Upper lobe of right lung (tissue), 1 donor: ENCODE measurements at regions not wholly inside any gene's neighbourhood (a gene's known extent, or its start where the extent isn't known, plus 50 kb on each side); places are given as distances from the start of the nearest gene placed in this dataset.

Source experiments
- ATAC-seq: fragments of 200-7000 bp; cut with Tn5 transposase; one replicate; pipeline ENCODE4 v1.9.1; 2020; ENCODE audit warnings: mild to moderate bottlenecking, moderate library complexity
- DNase-seq: peaks from one replicate; pipeline ENCODE4 v3.0.0-alpha.2; 2020
- H3K27ac ChIP-seq: fragments of 200-600 bp; one replicate; pipeline ENCODE4 v1.8.0; 2022
- H3K27me3 ChIP-seq: fragments of 200-600 bp; one replicate; pipeline ENCODE4 v1.8.0; 2022; ENCODE audit warnings: mild to moderate bottlenecking
- H3K36me3 ChIP-seq: fragments of 200-600 bp; one replicate; pipeline ENCODE4 v1.8.0; 2022
- H3K4me1 ChIP-seq: fragments of 200-600 bp; one replicate; pipeline ENCODE4 v1.8.0; 2022
- H3K4me3 ChIP-seq: fragments of 200-600 bp; one replicate; pipeline ENCODE4 v1.8.0; 2022; ENCODE audit warnings: mild to moderate bottlenecking
- H3K9me3 ChIP-seq: fragments of 200-600 bp; one replicate; pipeline ENCODE4 v1.8.0; 2022
- intact Hi-C: fragments of 100-400 bp; cut with DNase I; formaldehyde crosslinking; loops from one replicate; pipeline ENCODE4 v1.11.0; 2022
- TF ChIP-seq, protein P1 (sequence below): fragments of 200-600 bp; IDR thresholded peaks from one replicate; pipeline ENCODE4 v1.8.0; 2022; ENCODE audit warnings: antibody characterized with exemption
- donor health status: DM: no; HTN: yes; CAD: no; lungs with severe emphysema.

DNA sequence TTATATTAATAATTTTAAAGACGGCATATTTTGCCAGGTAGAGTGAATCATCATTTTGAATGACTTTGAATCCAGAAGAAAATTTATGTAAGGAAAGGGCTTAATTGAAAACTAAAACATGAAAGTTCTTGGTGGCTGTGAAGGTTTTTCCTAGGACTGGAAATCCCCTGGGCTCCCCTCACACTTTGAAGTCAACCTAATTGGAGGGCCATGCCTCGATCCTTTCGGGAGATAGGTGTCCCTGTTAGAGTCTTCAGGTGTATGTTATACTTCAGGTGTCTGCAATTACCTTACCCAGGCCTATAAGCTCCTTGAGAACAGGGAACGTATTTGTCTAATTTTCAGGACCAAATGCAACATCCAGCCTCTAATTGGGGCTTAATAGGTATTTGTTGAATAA, 73.0 kb downstream of the ARL4C start:
- Histone ChIP-seq H3K27ac (no peak overlapping the region), H3K36me3 (no peaks in the 10 kb centered on the region), H3K9me3 (no peaks in the 10 kb centered on the region), H3K27me3 (no peaks in the 10 kb centered on the region), H3K4me1 (peaks cover 23% of the 10 kb centered on the region), H3K4me3 (no peak overlapping the region)
- ATAC-seq (no peak), DNase-seq (no peak)
- TF ChIP-seq, protein P1, sequence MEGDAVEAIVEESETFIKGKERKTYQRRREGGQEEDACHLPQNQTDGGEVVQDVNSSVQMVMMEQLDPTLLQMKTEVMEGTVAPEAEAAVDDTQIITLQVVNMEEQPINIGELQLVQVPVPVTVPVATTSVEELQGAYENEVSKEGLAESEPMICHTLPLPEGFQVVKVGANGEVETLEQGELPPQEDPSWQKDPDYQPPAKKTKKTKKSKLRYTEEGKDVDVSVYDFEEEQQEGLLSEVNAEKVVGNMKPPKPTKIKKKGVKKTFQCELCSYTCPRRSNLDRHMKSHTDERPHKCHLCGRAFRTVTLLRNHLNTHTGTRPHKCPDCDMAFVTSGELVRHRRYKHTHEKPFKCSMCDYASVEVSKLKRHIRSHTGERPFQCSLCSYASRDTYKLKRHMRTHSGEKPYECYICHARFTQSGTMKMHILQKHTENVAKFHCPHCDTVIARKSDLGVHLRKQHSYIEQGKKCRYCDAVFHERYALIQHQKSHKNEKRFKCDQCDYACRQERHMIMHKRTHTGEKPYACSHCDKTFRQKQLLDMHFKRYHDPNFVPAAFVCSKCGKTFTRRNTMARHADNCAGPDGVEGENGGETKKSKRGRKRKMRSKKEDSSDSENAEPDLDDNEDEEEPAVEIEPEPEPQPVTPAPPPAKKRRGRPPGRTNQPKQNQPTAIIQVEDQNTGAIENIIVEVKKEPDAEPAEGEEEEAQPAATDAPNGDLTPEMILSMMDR: no peak
- intact Hi-C loops: no loop called here

DNA sequence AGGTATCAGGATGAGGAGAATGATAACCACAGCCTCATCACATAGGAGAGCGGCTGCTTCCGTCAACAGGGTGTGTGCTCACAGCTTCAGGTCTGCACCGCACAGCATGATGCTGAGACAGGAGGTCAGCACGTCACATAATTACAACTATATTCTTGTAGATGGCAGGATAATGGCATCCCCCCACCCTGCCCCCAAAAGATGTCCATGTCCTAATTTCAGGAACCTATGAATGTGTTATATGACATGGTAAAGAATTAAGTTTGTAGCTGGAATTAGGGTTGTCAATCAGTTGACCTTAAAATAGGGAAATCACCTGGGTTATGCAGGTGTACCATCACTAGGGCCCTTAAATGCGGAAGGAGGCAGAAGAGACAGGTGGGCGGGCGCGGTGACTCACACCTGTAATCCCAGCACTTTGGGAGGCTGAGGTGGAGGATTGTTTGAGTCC, 73.9 kb downstream of the ARL4C start:
- H3K27ac ChIP-seq: no peak overlapping the region
- ATAC-seq: no peak
- intact Hi-C loops: no loop called here

DNA sequence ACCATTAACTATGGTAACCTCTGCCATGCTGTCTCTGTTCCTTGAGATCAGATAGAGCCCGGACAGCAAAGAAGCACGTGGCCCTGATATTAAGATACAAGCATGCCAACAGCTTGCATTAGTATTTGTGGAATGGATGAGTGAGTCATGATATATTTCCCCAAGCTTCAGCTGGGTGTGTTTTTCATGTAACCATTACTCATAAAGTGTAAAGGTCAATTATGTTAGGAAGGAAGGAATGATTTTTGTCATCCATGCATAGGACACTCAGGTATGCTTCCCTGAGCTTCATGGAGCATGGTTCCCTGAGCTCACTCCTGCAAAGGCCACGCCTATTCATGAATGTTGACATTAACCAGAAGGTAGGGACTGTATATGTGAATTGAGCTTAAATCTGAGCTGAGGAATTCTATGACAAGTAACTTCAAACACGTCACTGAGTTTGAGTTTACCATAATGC, 74.6 kb downstream of the ARL4C start:
- DNase-seq: no peak
- Histone ChIP-seq H3K4me3 (no peak overlapping the region), H3K27me3 (no peaks in the 10 kb centered on the region), H3K27ac (no peak overlapping the region), H3K36me3 (no peaks in the 10 kb centered on the region), H3K4me1 (peaks cover 10% of the 10 kb centered on the region), H3K9me3 (no peaks in the 10 kb centered on the region)
- peak; percentile 45 for ATAC-seq
- intact Hi-C loops: no loop called here
- TF ChIP-seq, protein P1: no peak

More for the DNA sequence above, 73.9 kb downstream of the ARL4C start:
- Histone ChIP-seq H3K4me1 (peaks cover 17% of the 10 kb centered on the region), H3K4me3 (no peak overlapping the region), H3K27me3 (no peaks in the 10 kb centered on the region), H3K36me3 (no peaks in the 10 kb centered on the region), H3K9me3 (no peaks in the 10 kb centered on the region)
- TF ChIP-seq, protein P1: no peak
- DNase-seq: no peak

- no peak for ATAC-seq
- H3K27ac ChIP-seq: no peak overlapping the region
- intact Hi-C loops: no loop called here
Observed at GRCh38 chr2:234420408-234420807, 76.5 kb downstream of the ARL4C start.

GRCh38 chr2:234419726-234420125, 77.2 kb downstream of the ARL4C start:
- H3K27me3 ChIP-seq: no peaks in the 10 kb centered on the region
- TF ChIP-seq, protein P1: no peak
- H3K4me1 ChIP-seq: no peaks in the 10 kb centered on the region
- no peak overlapping the region for H3K27ac ChIP-seq
- no peak overlapping the region for H3K4me3 ChIP-seq
- ATAC-seq (no peak), DNase-seq (no peak)
- H3K9me3 ChIP-seq: no peaks in the 10 kb centered on the region
- intact Hi-C loops: no loop called here
- no peaks in the 10 kb centered on the region for H3K36me3 ChIP-seq

More at GRCh38 chr2:234420408-234420807, 76.5 kb downstream of the ARL4C start:
- H3K9me3 ChIP-seq: no peaks in the 10 kb centered on the region
- H3K4me3 ChIP-seq: no peak overlapping the region
- TF ChIP-seq, protein P1: no peak
- H3K27me3 ChIP-seq: no peaks in the 10 kb centered on the region
- H3K36me3 ChIP-seq: no peaks in the 10 kb centered on the region
- no peak for DNase-seq
- no peaks in the 10 kb centered on the region for H3K4me1 ChIP-seq

DNA sequence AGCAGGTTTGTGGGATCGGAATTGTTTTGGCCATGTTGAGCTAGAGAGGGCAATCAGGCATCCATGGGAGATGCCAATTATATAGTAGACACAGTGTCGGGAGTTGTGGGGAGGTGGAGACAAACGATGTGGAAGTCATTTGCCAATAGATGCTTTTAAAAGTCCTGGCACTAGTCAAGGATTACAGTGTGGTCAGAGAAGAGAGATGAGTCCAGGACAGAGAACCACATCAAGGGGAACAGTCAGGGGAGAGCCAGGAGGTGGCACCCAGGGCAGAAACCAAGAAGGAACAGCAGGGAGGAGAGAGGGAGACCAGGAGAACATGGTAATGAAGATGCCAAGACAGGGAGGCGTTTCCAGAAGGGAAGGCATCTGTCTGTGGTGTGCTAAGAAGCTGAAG, 81.2 kb downstream of the ARL4C start:
- Histone ChIP-seq H3K36me3 (no peaks in the 10 kb centered on the region), H3K4me1 (no peaks in the 10 kb centered on the region), H3K4me3 (no peak overlapping the region), H3K27ac (no peak overlapping the region), H3K27me3 (no peaks in the 10 kb centered on the region), H3K9me3 (no peaks in the 10 kb centered on the region)
- no peak for DNase-seq
- TF ChIP-seq, protein P1: no peak
- ATAC-seq: no peak
- intact Hi-C loops: no loop called here
